H1 (cell line): ENCODE measurements at regions not wholly inside any gene's neighbourhood (a gene's known extent, or its start where the extent isn't known, plus 50 kb on each side); places are given as distances from the start of the nearest gene placed in this dataset.

Experiments used
- CTCF ChIA-PET: fragments of 300-600 bp; sonication (Branson Sonifier 250); formaldehyde crosslinking; loops from one replicate; lab custom pipeline; 2021; ENCODE audit not compliant: partially characterized antibody; lab: Charles Lee
- POLR2A ChIA-PET: fragments of 300-600 bp; sonication (Branson Sonifier 250); formaldehyde crosslinking; loops from one replicate; lab custom pipeline; 2021; ENCODE audit warnings: inconsistent platforms; ENCODE audit not compliant: partially characterized antibody; lab: Charles Lee
- DNase-seq, 2 experiments: peaks; one replicate each; pipeline versions ENCODE4 v3.0.0 to v3.0.0-alpha.2; 2010 to 2022; ENCODE audit warnings: low spot score in 2 of 2, low read depth in 1 of 2, mixed read lengths in 1 of 2
- FAIRE-seq: peaks from 2 replicates; lab custom pipeline; 2011; peaks lifted over from hg19 to GRCh38; lab: Jason Lieb, UNC
- H2AFZ ChIP-seq: 2 replicates; pipeline ENCODE4 v1.8.1; 2012; ENCODE audit warnings: low read length, inconsistent platforms
- H2AK5ac ChIP-seq: 2 replicates; pipeline ENCODE4 v1.6.1; 2013; ENCODE audit warnings: low read depth, low read length
- H2BK120ac ChIP-seq: replicated peaks from 2 replicates; pipeline ENCODE3; 2013; ENCODE audit warnings: low read depth, low read length, inconsistent platforms
- H2BK12ac ChIP-seq: 2 replicates; pipeline ENCODE4 v1.6.1; 2013; ENCODE audit warnings: low read depth, low read length
- H2BK15ac ChIP-seq: 2 replicates; pipeline ENCODE4 v1.6.1; 2013; ENCODE audit warnings: low read length
- H2BK20ac ChIP-seq: 2 replicates; pipeline ENCODE4 v1.6.1; 2013; ENCODE audit warnings: low read length
- H2BK5ac ChIP-seq: 2 replicates; pipeline ENCODE4 v1.6.1; 2013; ENCODE audit warnings: low read depth, low read length
- H3K14ac ChIP-seq: 2 replicates; pipeline ENCODE4 v1.6.1; 2013; ENCODE audit warnings: inconsistent platforms; ENCODE audit not compliant: insufficient read length
- H3K18ac ChIP-seq: 2 replicates; pipeline ENCODE4 v1.6.1; 2013; ENCODE audit warnings: low read length; ENCODE audit errors: extremely low read depth
- H3K23ac ChIP-seq: 2 replicates; pipeline ENCODE4 v1.6.1; 2013; ENCODE audit warnings: inconsistent platforms; ENCODE audit not compliant: insufficient read length
- H3K23me2 ChIP-seq: 2 replicates; pipeline ENCODE4 v1.6.1; 2013; ENCODE audit warnings: low read depth, low read length
- H3K27ac ChIP-seq: 2 replicates; pipeline ENCODE4 v1.6.1; 2011; ENCODE audit warnings: low read depth, low read length, inconsistent platforms
- H3K27me3 ChIP-seq, 4 experiments: replicated peaks in 1 of 4; 1 replicate in 1 of 4; 2 replicates in 3 of 4; pipeline versions ENCODE4 v1.6.1 to v1.8.1; 2011 to 2013; ENCODE audit warnings: low read length in 3 of 4, mild to moderate bottlenecking in 3 of 4, inconsistent platforms in 2 of 4, mixed read lengths in 2 of 4, moderate library complexity in 1 of 4; ENCODE audit not compliant: control insufficient read depth in 3 of 4, insufficient read depth in 3 of 4; ENCODE audit errors: extremely low read depth in 1 of 4
- H3K36me3 ChIP-seq, 4 experiments: 2 replicates each; pipeline versions ENCODE4 v1.6.1 to v1.8.1; 2011 to 2013; ENCODE audit warnings: mild to moderate bottlenecking in 4 of 4, low read length in 3 of 4, moderate library complexity in 2 of 4, control low read depth in 1 of 4, inconsistent platforms in 1 of 4; ENCODE audit not compliant: insufficient read depth in 4 of 4, control insufficient read depth in 2 of 4
- H3K4ac ChIP-seq: replicated peaks from 2 replicates; pipeline ENCODE3; 2013; ENCODE audit warnings: low read length, low read depth, mixed read lengths, inconsistent platforms; ENCODE audit not compliant: insufficient read length
- H3K4me1 ChIP-seq, 4 experiments: replicated peaks in 1 of 4; 1 replicate in 1 of 4; 2 replicates in 3 of 4; pipeline versions ENCODE4 v1.6.1 to v1.8.1; 2011 to 2013; ENCODE audit warnings: low read length in 3 of 4, inconsistent platforms in 2 of 4, mixed read lengths in 1 of 4; ENCODE audit not compliant: insufficient read depth in 4 of 4, control insufficient read depth in 3 of 4
- H3K4me2 ChIP-seq, 2 experiments: 2 replicates each; pipeline versions ENCODE4 v1.6.1 to v1.8.1; 2011 to 2013; ENCODE audit warnings: low read depth in 2 of 2, low read length in 2 of 2, control low read depth in 1 of 2, inconsistent platforms in 1 of 2, mild to moderate bottlenecking in 1 of 2; ENCODE audit not compliant: insufficient read depth in 1 of 2
- H3K4me3 ChIP-seq, 4 experiments: fragments of 200-600, 300-600 bp in 1 of 4; sonication (generic), shearing (Covaris generic), sonication (Bioruptor Twin) in 1 of 4; 2 replicates each; pipeline versions ENCODE4 v1.5.1 to v1.8.1; 2011 to 2016; ENCODE audit warnings: low read length in 4 of 4, low read depth in 3 of 4, control low read depth in 2 of 4, inconsistent platforms in 2 of 4, mild to moderate bottlenecking in 2 of 4, mixed read lengths in 1 of 4, moderate library complexity in 1 of 4; ENCODE audit not compliant: insufficient read depth in 2 of 4; ENCODE audit errors: extremely low read depth in 1 of 4
- H3K56ac ChIP-seq: replicated peaks from 2 replicates; pipeline ENCODE3; 2013; ENCODE audit warnings: low read depth, mild to moderate bottlenecking, mixed read lengths, low read length, inconsistent platforms; ENCODE audit not compliant: insufficient read length
- H3K79me1 ChIP-seq: 2 replicates; pipeline ENCODE4 v1.6.1; 2013; ENCODE audit warnings: low read depth, low read length, control low read depth
- H3K79me2 ChIP-seq, 2 experiments: 2 replicates each; pipeline versions ENCODE4 v1.6.1 to v1.8.1; 2012 to 2013; ENCODE audit warnings: low read length in 2 of 2, mild to moderate bottlenecking in 2 of 2, inconsistent platforms in 1 of 2; ENCODE audit not compliant: insufficient read depth in 2 of 2, control insufficient read depth in 1 of 2
- H3K9ac ChIP-seq, 4 experiments: replicated peaks in 1 of 4; 1 replicate in 1 of 4; 2 replicates in 3 of 4; pipeline versions ENCODE4 v1.6.1 to v1.8.1; 2011 to 2013; ENCODE audit warnings: low read depth in 3 of 4, low read length in 3 of 4, control low read depth in 2 of 4, mild to moderate bottlenecking in 2 of 4, moderate library complexity in 2 of 4, inconsistent platforms in 1 of 4; ENCODE audit errors: extremely low read depth in 1 of 4
- H3K9me3 ChIP-seq, 2 experiments: 2 replicates each; pipeline versions ENCODE4 v1.6.1 to v1.8.1; 2012 to 2013; ENCODE audit warnings: mild to moderate bottlenecking in 2 of 2, moderate library complexity in 2 of 2, control low read depth in 1 of 2, inconsistent platforms in 1 of 2, low read depth in 1 of 2, low read length in 1 of 2, mixed read lengths in 1 of 2; ENCODE audit not compliant: insufficient read depth in 2 of 2
- H4K20me1 ChIP-seq, 2 experiments: replicated peaks in 1 of 2; 2 replicates each; pipeline versions ENCODE3 to v1.8.1; 2011 to 2013; ENCODE audit warnings: inconsistent platforms in 2 of 2, low read length in 2 of 2, mild to moderate bottlenecking in 1 of 2; ENCODE audit not compliant: insufficient read depth in 2 of 2, control insufficient read depth in 1 of 2
- H4K5ac ChIP-seq: 2 replicates; pipeline ENCODE4 v1.6.1; 2013; ENCODE audit warnings: low read length, low read depth, mixed read lengths, inconsistent platforms; ENCODE audit not compliant: insufficient read length
- H4K8ac ChIP-seq: 2 replicates; pipeline ENCODE4 v1.8.0; 2013; ENCODE audit warnings: mild to moderate bottlenecking, moderate library complexity, low read length, inconsistent platforms; ENCODE audit not compliant: insufficient read depth; ENCODE audit errors: extremely low read depth
- H4K91ac ChIP-seq: replicated peaks from 2 replicates; pipeline ENCODE3; 2013; ENCODE audit warnings: low read length, mixed read lengths, inconsistent platforms; ENCODE audit not compliant: insufficient read length
- BRCA1 ChIP-seq: IDR thresholded peaks from 2 replicates; pipeline ENCODE4 v1.6.1; 2012; ENCODE audit warnings: low read depth, low read length, improper control_type of control experiment
- CBX5 ChIP-seq: fragments of 300-800, 300-1000 bp; sonication (generic); IDR thresholded peaks from 2 replicates; pipeline ENCODE4 v1.7.1; 2016; ENCODE audit warnings: antibody characterized with exemption, low read length, low read depth
- EZH2 ChIP-seq: fragments of 200-600 bp; sonication (generic); IDR thresholded peaks from 2 replicates; pipeline ENCODE4 v1.7.1; 2012; ENCODE audit warnings: low read depth, mild to moderate bottlenecking, moderate library complexity, low read length, inconsistent platforms; ENCODE audit not compliant: severe bottlenecking
- GABPA ChIP-seq: IDR thresholded peaks from 2 replicates; pipeline ENCODE4 v1.6.1; 2011; ENCODE audit warnings: mild to moderate bottlenecking, low read length, moderate library complexity, borderline replicate concordance; ENCODE audit not compliant: insufficient read depth
- KDM1A ChIP-seq: fragments of 200-600, 300-600 bp; sonication (generic); IDR thresholded peaks from 2 replicates; pipeline ENCODE4 v1.7.1; 2016; ENCODE audit warnings: mild to moderate bottlenecking, low read length, borderline replicate concordance
- MAFK ChIP-seq: IDR thresholded peaks from 2 replicates; pipeline ENCODE4 v1.6.1; 2012; ENCODE audit warnings: low read depth, mild to moderate bottlenecking, improper control_type of control experiment, low read length
- SAP30 ChIP-seq: fragments of 300-600 bp; sonication (generic); IDR thresholded peaks from 2 replicates; pipeline ENCODE4 v1.7.1; 2012; ENCODE audit warnings: low read length, moderate library complexity, mild to moderate bottlenecking, inconsistent platforms; ENCODE audit not compliant: insufficient read depth, insufficient replicate concordance
- SIN3A ChIP-seq, 2 experiments: IDR thresholded peaks in 1 of 2; conservative IDR thresholded peaks in 1 of 2; 2 replicates each; pipeline ENCODE4 v1.6.1; 2011 to 2012; ENCODE audit warnings: low read length in 2 of 2, improper control_type of control experiment in 1 of 2, low read depth in 1 of 2, mild to moderate bottlenecking in 1 of 2
- SP2 ChIP-seq: IDR thresholded peaks from 2 replicates; pipeline ENCODE4 v1.6.1; 2012; ENCODE audit warnings: mild to moderate bottlenecking, low read length, inconsistent platforms
- SUZ12 ChIP-seq: fragments of 200-600 bp; sonication (generic); IDR thresholded peaks from 2 replicates; pipeline ENCODE4 v1.6.1; 2012; ENCODE audit warnings: mild to moderate bottlenecking, inconsistent platforms, low read length, moderate library complexity, mixed read lengths
- WGBS, 2 experiments: shearing (Covaris generic) in 1 of 2; methylation state at CpG; one replicate each; pipeline versions ENCODE4 v1.1.6 to v1.1.7; 2013 to 2015; ENCODE audit warnings: low lambda C conversion rate in 2 of 2, mixed read lengths in 2 of 2, inconsistent platforms in 1 of 2, low coverage in 1 of 2, missing lambda C conversion rate in 1 of 2; ENCODE audit not compliant: insufficient replicate concordance in 2 of 2, insufficient coverage in 1 of 2, insufficient read length in 1 of 2; ENCODE audit errors: extremely low coverage in 1 of 2, missing lambda C conversion rate in 1 of 2; 5-methylcytosine and 5-hydroxymethylcytosine counted together
- TF ChIP-seq, protein P1 (sequence below): IDR thresholded peaks from 2 replicates; pipeline ENCODE4 v1.6.1; 2011; ENCODE audit warnings: low read length, improper control_type of control experiment

DNA sequence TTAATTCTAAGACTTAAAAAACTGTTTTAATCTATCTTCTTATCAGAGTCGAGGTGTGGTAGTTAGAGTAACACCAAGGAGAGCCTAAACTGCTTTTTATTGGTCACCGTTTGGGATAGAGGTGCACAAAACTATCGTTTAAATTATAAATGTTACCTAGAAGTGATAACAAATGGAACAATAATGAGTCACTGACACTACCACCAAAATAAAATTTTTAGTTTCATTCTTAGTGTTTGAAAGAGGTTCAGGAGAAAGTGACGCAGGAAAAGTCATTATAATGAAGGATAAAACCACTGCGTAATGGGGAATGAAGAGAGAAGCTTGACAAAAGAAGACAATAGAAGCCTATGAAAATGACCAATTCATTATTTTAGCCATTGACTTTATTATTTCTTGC is 158.2 kb downstream of the COX18 start:
- Histone ChIP-seq H2BK5ac (no peak overlapping the region), H2BK20ac (no peak overlapping the region), H2BK120ac (no peak overlapping the region), H4K91ac (no peak overlapping the region), H3K23ac (no peak overlapping the region), H3K14ac (no peak overlapping the region), H2AFZ (no peak overlapping the region), H4K8ac (no peak overlapping the region), H3K4me3 (no peak overlapping the region), H3K79me2 (no peaks in the 10 kb centered on the region), H3K56ac (no peak overlapping the region), H3K4ac (no peak overlapping the region), H2BK15ac (no peak overlapping the region), H3K18ac (no peak overlapping the region), H3K4me1 (no peaks in the 10 kb centered on the region), H4K20me1 (no peaks in the 10 kb centered on the region), H3K27ac (no peak overlapping the region), H4K5ac (no peak overlapping the region), H3K4me2 (no peak overlapping the region), H3K23me2 (no peaks in the 10 kb centered on the region; the same call in 1 of the 2 replicates), H2AK5ac (no peak overlapping the region), H2BK12ac (no peak overlapping the region), H3K36me3 (no peaks in the 10 kb centered on the region), H3K79me1 (no peaks in the 10 kb centered on the region), H3K9ac (no peak overlapping the region), H3K27me3 (no peaks in the 10 kb centered on the region), H3K9me3 (no peaks in the 10 kb centered on the region)
- 64% methylated on average over 5 of the region's 5 CpGs; no CpG with 5 or more reads in 1 of the 2 experiments for WGBS, 2 experiments
- DNase-seq (no peak), FAIRE-seq (no peak)
- ChIA-PET CTCF (interaction anchor here (1.1 to 1.9 kb wide), 3 partner anchors 8 to 406 kb away, joined by 6 to 9 read pairs (median 8); no protein-coding TSS in a partner anchor), POLR2A (no interaction called here)
- TF ChIP-seq SUZ12 = no peak
- no peak for TF ChIP-seq SIN3A (conservative IDR thresholded peaks at IDR 0.05 in 1 of 2, IDR thresholded peaks at IDR 0.05 in 1 of 2; ENCODE audit: low read depth in 1 of 2, low read length in 2 of 2)
- no peak for TF ChIP-seq BRCA1
- TF ChIP-seq SAP30 = no peak
- TF ChIP-seq, protein P1, sequence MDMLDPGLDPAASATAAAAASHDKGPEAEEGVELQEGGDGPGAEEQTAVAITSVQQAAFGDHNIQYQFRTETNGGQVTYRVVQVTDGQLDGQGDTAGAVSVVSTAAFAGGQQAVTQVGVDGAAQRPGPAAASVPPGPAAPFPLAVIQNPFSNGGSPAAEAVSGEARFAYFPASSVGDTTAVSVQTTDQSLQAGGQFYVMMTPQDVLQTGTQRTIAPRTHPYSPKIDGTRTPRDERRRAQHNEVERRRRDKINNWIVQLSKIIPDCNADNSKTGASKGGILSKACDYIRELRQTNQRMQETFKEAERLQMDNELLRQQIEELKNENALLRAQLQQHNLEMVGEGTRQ = no peak
- TF ChIP-seq MAFK = no peak
- no peak for TF ChIP-seq SP2
- TF ChIP-seq KDM1A = no peak
- TF ChIP-seq GABPA = no peak
- no peak for TF ChIP-seq CBX5
- TF ChIP-seq EZH2 = no peak
